OCI-LY7 (cell line): ENCODE measurements at regions not wholly inside any gene's neighbourhood (a gene's known extent, or its start where the extent isn't known, plus 50 kb on each side); places are given as distances from the start of the nearest gene placed in this dataset.

Experiments
- BruUV-seq: library from RNA; stranded (reverse); fragments of 400-500 nt; replicated peaks from 2 replicates; lab custom pipeline; 2021; lab: Mats Ljungman, UMichigan
- CTCF ChIA-PET: fragments of 300-600 bp; sonication (Branson Sonifier 250); formaldehyde crosslinking; loops from one replicate; lab custom pipeline; 2022; ENCODE audit warnings: antibody characterized with exemption; ENCODE audit not compliant: unreplicated experiment; lab: Charles Lee
- POLR2A ChIA-PET: fragments of 300-600 bp; sonication (Branson Sonifier 250); formaldehyde crosslinking; loops from one replicate; lab custom pipeline; 2022; ENCODE audit warnings: antibody characterized with exemption; lab: Charles Lee
- DNase-seq: peaks from one replicate; pipeline ENCODE4 v3.0.0-alpha.2; 2015; ENCODE audit warnings: low spot score
- H2AFZ ChIP-seq: fragments of 200-600 bp; sonication (generic), shearing (Covaris generic); 2 replicates; pipeline ENCODE4 v1.6.1; 2014; ENCODE audit warnings: mild to moderate bottlenecking, antibody characterized with exemption, low read length, moderate library complexity
- H3K27ac ChIP-seq: fragments of 200-600 bp; sonication (generic); 2 replicates; pipeline ENCODE4 v1.5.1; 2014; ENCODE audit warnings: mixed run types, low read depth, mild to moderate bottlenecking, moderate library complexity, low read length, inconsistent platforms; ENCODE audit not compliant: poor library complexity, severe bottlenecking
- H3K36me3 ChIP-seq: fragments of 200-600 bp; sonication (generic); 2 replicates; pipeline ENCODE4 v1.6.1; 2014; ENCODE audit warnings: mild to moderate bottlenecking, antibody characterized with exemption, low read length, moderate library complexity, mixed read lengths; ENCODE audit not compliant: insufficient read depth
- H3K4me1 ChIP-seq: fragments of 200-600 bp; sonication (generic); 2 replicates; pipeline ENCODE4 v1.5.1; 2014; ENCODE audit warnings: mild to moderate bottlenecking, low read length; ENCODE audit not compliant: insufficient read depth, poor library complexity, severe bottlenecking
- H3K4me2 ChIP-seq: fragments of 200-600 bp; sonication (generic); 2 replicates; pipeline ENCODE4 v1.6.1; 2014; ENCODE audit warnings: mild to moderate bottlenecking, low read length
- H3K4me3 ChIP-seq: fragments of 200-600 bp; sonication (generic); 2 replicates; pipeline ENCODE4 v1.5.1; 2014; ENCODE audit warnings: mild to moderate bottlenecking, low read depth, low read length; ENCODE audit not compliant: poor library complexity, severe bottlenecking
- H3K79me2 ChIP-seq: fragments of 200-600 bp; sonication (generic); 2 replicates; pipeline ENCODE4 v1.6.1; 2016; ENCODE audit warnings: low read depth, mild to moderate bottlenecking, low read length, moderate library complexity, mixed read lengths; ENCODE audit not compliant: insufficient read depth
- H3K9me2 ChIP-seq: fragments of 200-600 bp; sonication (generic); 2 replicates; pipeline ENCODE4 v1.6.1; 2016; ENCODE audit warnings: mild to moderate bottlenecking, low read length, mixed read lengths; ENCODE audit not compliant: insufficient read depth
- H3K9me3 ChIP-seq: fragments of 200-600 bp; sonication (generic); 2 replicates; pipeline ENCODE4 v1.6.1; 2014; ENCODE audit warnings: mild to moderate bottlenecking, mixed run types, low read length, mixed read lengths
- H4K20me1 ChIP-seq: fragments of 200-600 bp; sonication (generic); 2 replicates; pipeline ENCODE4 v1.6.1; 2014; ENCODE audit warnings: mild to moderate bottlenecking, antibody characterized with exemption, low read length, moderate library complexity, mixed read lengths; ENCODE audit not compliant: insufficient read depth
- CTCF ChIP-seq: fragments of 200-600 bp; sonication (generic); conservative IDR thresholded peaks from 2 replicates; pipeline ENCODE4 v1.5.1; 2014; ENCODE audit warnings: mild to moderate bottlenecking, antibody characterized with exemption, low read length, moderate library complexity, mixed read lengths
- EZH2phosphoT487 ChIP-seq: fragments of 200-600 bp; sonication (generic); IDR thresholded peaks from 2 replicates; pipeline ENCODE4 v1.6.1; 2018; ENCODE audit warnings: low read depth, borderline replicate concordance, mild to moderate bottlenecking, mixed run types, antibody characterized with exemption, low read length, moderate library complexity, mixed read lengths
- intact Hi-C: fragments of 100-400 bp; cut with micrococcal nuclease; formaldehyde crosslinking; loops from one replicate; pipeline ENCODE4 v1.10.0; 2022; ENCODE audit not compliant: unreplicated experiment

GRCh38 chr5:180439911-180440769 lies 54.0 kb upstream of the CNOT6 start:
- BruUV-seq: no TSS peak
- H3K4me2 ChIP-seq: no peak overlapping the region
- no peak overlapping the region for H3K27ac ChIP-seq
- H3K4me1 ChIP-seq: no peaks in the 10 kb centered on the region
- 0 out of 2 replicates have a peak, but pooled peaks have one; percentile 24 for TF ChIP-seq CTCF
- TF ChIP-seq EZH2phosphoT487: no peak
- no peak overlapping the region for H2AFZ ChIP-seq
- ChIA-PET POLR2A (no interaction called here), CTCF (no interaction called here)
- intact Hi-C loops: no loop called here
- H3K9me2 ChIP-seq: no peaks in the 10 kb centered on the region
- no peaks in the 10 kb centered on the region for H3K9me3 ChIP-seq
- H4K20me1 ChIP-seq: no peaks in the 10 kb centered on the region
- no peaks in the 10 kb centered on the region for H3K36me3 ChIP-seq
- H3K4me3 ChIP-seq: no peak overlapping the region
- no peak for DNase-seq
- no peaks in the 10 kb centered on the region for H3K79me2 ChIP-seq

GRCh38 chr5:180441564-180442051 lies 52.6 kb upstream of the CNOT6 start:
- no peaks in the 10 kb centered on the region for H3K4me1 ChIP-seq
- no peaks in the 10 kb centered on the region for H3K36me3 ChIP-seq
- no peaks in the 10 kb centered on the region for H3K9me2 ChIP-seq
- H3K4me2 ChIP-seq: no peak overlapping the region
- no peaks in the 10 kb centered on the region for H3K9me3 ChIP-seq
- CTCF ChIA-PET: no interaction called here
- TF ChIP-seq CTCF (no peak), EZH2phosphoT487 (no peak)
- intact Hi-C loops: no loop called here
- H4K20me1 ChIP-seq: no peaks in the 10 kb centered on the region
- no peaks in the 10 kb centered on the region for H3K79me2 ChIP-seq
- H3K4me3 ChIP-seq: no peak overlapping the region
- no peak overlapping the region for H3K27ac ChIP-seq
- POLR2A ChIA-PET: interaction anchor here (0.6 to 1.6 kb wide), 2 partner anchors 12 to 15 kb away, joined by 4 read pairs; no protein-coding TSS in a partner anchor
- no peak for DNase-seq
- BruUV-seq: no TSS peak
- H2AFZ ChIP-seq: no peak overlapping the region
